ENCODE measurements at regions not wholly inside any gene's neighbourhood (a gene's known extent, or its start where the extent isn't known, plus 50 kb on each side); places are given as distances from the start of the nearest gene placed in this dataset.

GRCh38 chr18:41767960-41768359 is 187.1 kb upstream of the PIK3C3 start:
- TF ChIP-seq CTCF (IDR thresholded peaks at IDR 0.05; ENCODE audit: low read length): no peak
- TF ChIP-seq EZH2 (IDR thresholded peaks at IDR 0.05; ENCODE audit: borderline replicate concordance, low read length): no peak
